ENCODE measurements at regions not wholly inside any gene's neighbourhood (a gene's known extent, or its start where the extent isn't known, plus 50 kb on each side); places are given as distances from the start of the nearest gene placed in this dataset.

DNA sequence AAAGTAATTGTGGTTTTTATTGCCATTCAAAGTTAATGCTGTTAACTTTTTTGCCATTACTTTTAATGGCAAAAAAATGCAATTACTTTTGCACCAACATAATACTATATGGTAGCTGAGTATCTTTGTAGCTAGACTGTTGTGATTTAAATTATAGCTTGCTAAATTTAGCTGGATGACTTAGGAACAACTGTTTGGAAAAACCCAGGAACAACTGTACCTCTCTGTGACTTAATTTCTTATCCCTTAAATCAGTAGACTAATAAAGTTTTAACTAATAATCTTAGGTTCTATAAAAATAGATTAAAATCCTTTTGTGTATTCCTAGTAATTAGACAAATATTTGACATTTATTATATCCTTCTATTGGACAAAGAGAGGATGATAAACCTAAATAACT lies 268.2 kb downstream of the TENT5A start:
- H3K9ac ChIP-seq (ENCODE audit: low read length): no peak overlapping the region
- H3K9me3 ChIP-seq (ENCODE audit: low read length): no peaks in the 10 kb centered on the region
- H3K27me3 ChIP-seq (ENCODE audit: insufficient read depth, low read length): no peaks in the 10 kb centered on the region
- H2AFZ ChIP-seq (ENCODE audit: low read length): no peak overlapping the region
- H3K79me2 ChIP-seq (ENCODE audit: insufficient read depth, low read length): no peaks in the 10 kb centered on the region
- no peak overlapping the region for H3K4me3 ChIP-seq (ENCODE audit: low read depth, low read length, poor library complexity, severe bottlenecking)
- H3K4me1 ChIP-seq (ENCODE audit: insufficient read depth, low read length, severe bottlenecking): no peaks in the 10 kb centered on the region
- no peaks in the 10 kb centered on the region for H3K36me3 ChIP-seq (ENCODE audit: insufficient read depth, low read length)
- H3F3A ChIP-seq (ENCODE audit: insufficient read depth, low read length): no peaks in the 10 kb centered on the region
- no peak overlapping the region for H3K4me2 ChIP-seq (ENCODE audit: low read length)
- TF ChIP-seq EZH2 (IDR thresholded peaks at IDR 0.05; ENCODE audit: borderline replicate concordance, low read length): no peak
- TF ChIP-seq, protein P1, sequence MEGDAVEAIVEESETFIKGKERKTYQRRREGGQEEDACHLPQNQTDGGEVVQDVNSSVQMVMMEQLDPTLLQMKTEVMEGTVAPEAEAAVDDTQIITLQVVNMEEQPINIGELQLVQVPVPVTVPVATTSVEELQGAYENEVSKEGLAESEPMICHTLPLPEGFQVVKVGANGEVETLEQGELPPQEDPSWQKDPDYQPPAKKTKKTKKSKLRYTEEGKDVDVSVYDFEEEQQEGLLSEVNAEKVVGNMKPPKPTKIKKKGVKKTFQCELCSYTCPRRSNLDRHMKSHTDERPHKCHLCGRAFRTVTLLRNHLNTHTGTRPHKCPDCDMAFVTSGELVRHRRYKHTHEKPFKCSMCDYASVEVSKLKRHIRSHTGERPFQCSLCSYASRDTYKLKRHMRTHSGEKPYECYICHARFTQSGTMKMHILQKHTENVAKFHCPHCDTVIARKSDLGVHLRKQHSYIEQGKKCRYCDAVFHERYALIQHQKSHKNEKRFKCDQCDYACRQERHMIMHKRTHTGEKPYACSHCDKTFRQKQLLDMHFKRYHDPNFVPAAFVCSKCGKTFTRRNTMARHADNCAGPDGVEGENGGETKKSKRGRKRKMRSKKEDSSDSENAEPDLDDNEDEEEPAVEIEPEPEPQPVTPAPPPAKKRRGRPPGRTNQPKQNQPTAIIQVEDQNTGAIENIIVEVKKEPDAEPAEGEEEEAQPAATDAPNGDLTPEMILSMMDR (IDR thresholded peaks at IDR 0.05; ENCODE audit: low read length): no peak
- H3K9me2 ChIP-seq (ENCODE audit: low read depth, low read length): no peaks in the 10 kb centered on the region
- H3K27ac ChIP-seq (ENCODE audit: low read depth, low read length, poor library complexity, severe bottlenecking): no peak overlapping the region
- no peaks in the 10 kb centered on the region for H4K20me1 ChIP-seq (ENCODE audit: insufficient read depth, low read length)

DNA sequence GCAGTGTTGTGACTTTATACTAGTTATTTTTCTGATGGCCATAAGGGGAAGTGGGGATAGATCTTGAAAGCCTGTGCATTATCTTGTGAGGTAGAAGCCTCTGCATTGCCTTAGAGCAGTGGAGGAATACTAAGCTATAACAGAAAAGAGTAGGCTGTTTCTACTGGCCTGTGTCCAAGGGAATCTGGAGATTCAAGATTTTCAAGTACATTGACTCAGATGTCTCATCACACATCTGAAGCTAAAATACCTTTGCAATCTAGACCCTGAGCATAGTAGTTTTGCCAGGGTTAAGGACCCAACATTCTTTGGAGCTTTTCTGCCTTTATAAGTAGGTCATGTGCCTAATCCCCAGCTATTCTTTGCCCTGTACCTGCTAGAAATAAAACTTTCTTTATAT lies 272.3 kb downstream of the TENT5A start:
- TF ChIP-seq, protein P1 (IDR thresholded peaks at IDR 0.05; ENCODE audit: low read length): no peak
- no peak for TF ChIP-seq EZH2 (IDR thresholded peaks at IDR 0.05; ENCODE audit: borderline replicate concordance, low read length)
- Histone ChIP-seq H3K4me2 (ENCODE audit: low read length) (no peak overlapping the region), H3K9me2 (ENCODE audit: low read depth, low read length) (no peaks in the 10 kb centered on the region)

DNA sequence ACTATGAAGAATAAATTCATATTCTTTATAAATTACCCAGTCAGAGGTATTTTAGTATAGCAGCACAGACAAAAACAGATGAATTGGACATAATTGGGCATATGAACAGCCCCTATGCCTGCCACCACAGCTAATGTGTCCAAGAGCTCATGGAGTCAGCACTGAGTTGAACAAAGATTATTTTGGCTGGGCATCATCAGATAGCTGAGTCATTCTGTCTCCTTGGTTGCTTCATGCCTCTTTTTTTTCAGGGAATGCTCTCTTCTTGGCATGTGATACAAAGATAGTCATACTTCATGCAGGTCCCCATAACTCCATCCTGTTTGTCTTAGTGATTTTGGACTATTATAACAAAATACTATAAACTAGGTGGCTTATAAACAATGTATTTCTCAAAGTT lies 275.6 kb downstream of the TENT5A start:
- Histone ChIP-seq H3K27ac (ENCODE audit: low read depth, low read length, poor library complexity, severe bottlenecking) (no peak overlapping the region), H3K36me3 (ENCODE audit: insufficient read depth, low read length) (no peaks in the 10 kb centered on the region), H4K20me1 (ENCODE audit: insufficient read depth, low read length) (no peaks in the 10 kb centered on the region), H3K9ac (ENCODE audit: low read length) (no peak overlapping the region), H3K9me3 (ENCODE audit: low read length) (no peaks in the 10 kb centered on the region), H3K4me1 (ENCODE audit: insufficient read depth, low read length, severe bottlenecking) (no peaks in the 10 kb centered on the region), H3K4me2 (ENCODE audit: low read length) (no peak overlapping the region), H3K27me3 (ENCODE audit: insufficient read depth, low read length) (no peaks in the 10 kb centered on the region), H3K9me2 (ENCODE audit: low read depth, low read length) (no peaks in the 10 kb centered on the region), H3K4me3 (ENCODE audit: low read depth, low read length, poor library complexity, severe bottlenecking) (no peak overlapping the region), H3K79me2 (ENCODE audit: insufficient read depth, low read length) (no peaks in the 10 kb centered on the region), H3F3A (ENCODE audit: insufficient read depth, low read length) (no peaks in the 10 kb centered on the region), H2AFZ (ENCODE audit: low read length) (no peak overlapping the region)
- no peak for TF ChIP-seq EZH2 (IDR thresholded peaks at IDR 0.05; ENCODE audit: borderline replicate concordance, low read length)
- TF ChIP-seq, protein P1 (IDR thresholded peaks at IDR 0.05; ENCODE audit: low read length): no peak

More for the DNA sequence above, 272.3 kb downstream of the TENT5A start:
- Histone ChIP-seq H3K4me1 (ENCODE audit: insufficient read depth, low read length, severe bottlenecking) (no peaks in the 10 kb centered on the region), H3K27me3 (ENCODE audit: insufficient read depth, low read length) (no peaks in the 10 kb centered on the region), H4K20me1 (ENCODE audit: insufficient read depth, low read length) (no peaks in the 10 kb centered on the region), H3F3A (ENCODE audit: insufficient read depth, low read length) (no peaks in the 10 kb centered on the region), H2AFZ (ENCODE audit: low read length) (no peak overlapping the region), H3K9me3 (ENCODE audit: low read length) (no peaks in the 10 kb centered on the region), H3K4me3 (ENCODE audit: low read depth, low read length, poor library complexity, severe bottlenecking) (no peak overlapping the region), H3K9ac (ENCODE audit: low read length) (no peak overlapping the region), H3K79me2 (ENCODE audit: insufficient read depth, low read length) (no peaks in the 10 kb centered on the region), H3K27ac (ENCODE audit: low read depth, low read length, poor library complexity, severe bottlenecking) (no peak overlapping the region), H3K36me3 (ENCODE audit: insufficient read depth, low read length) (no peaks in the 10 kb centered on the region)

Measured in OCI-LY1 (cell line).